ENCODE measurements at regions not wholly inside any gene's neighbourhood (a gene's known extent, or its start where the extent isn't known, plus 50 kb on each side); places are given as distances from the start of the nearest gene placed in this dataset.

- H3K36me3 ChIP-seq (ENCODE audit: control insufficient read depth, insufficient read depth, low read length) = no peaks in the 10 kb centered on the region
- BruUV-seq (replicated peaks) = no TSS peak
- H3K4me3 ChIP-seq (ENCODE audit: low read depth, low read length) = no peak overlapping the region
- H3K9me3 Mint-ChIP-seq (ENCODE audit: unreplicated experiment) = no peaks in the 10 kb centered on the region
- intact Hi-C loops (cut with micrococcal nuclease; ENCODE audit: unreplicated experiment) = no loop called here
- no peaks in the 10 kb centered on the region for H3K36me3 Mint-ChIP-seq (ENCODE audit: insufficient read depth, unreplicated experiment)
- H3K4me1 ChIP-seq = peaks cover 24% of the 10 kb centered on the region
- no peak overlapping the region for H3K27ac Mint-ChIP-seq (ENCODE audit: unreplicated experiment)
- peaks cover 11% of the 10 kb centered on the region for H3K4me1 Mint-ChIP-seq (ENCODE audit: low read depth, unreplicated experiment)
- POLR2A ChIA-PET = no interaction called here
- H3K27me3 ChIP-seq (replicated peaks; ENCODE audit: control insufficient read depth, insufficient read depth, low read length) = no peaks in the 10 kb centered on the region
- TF ChIP-seq CTCF (IDR thresholded peaks at IDR 0.05; ENCODE audit: insufficient read depth in 1 of 2, low read depth in 1 of 2, low read length in 1 of 2, severe bottlenecking in 1 of 2, unreplicated experiment in 1 of 2) = no peak
- H3K27me3 Mint-ChIP-seq (ENCODE audit: insufficient read depth, unreplicated experiment) = no peaks in the 10 kb centered on the region
- no peak overlapping the region for H3K4me3 Mint-ChIP-seq (ENCODE audit: unreplicated experiment)
- DNase-seq = no peak
- H3K9me3 ChIP-seq = no peaks in the 10 kb centered on the region
- CTCF ChIA-PET = no interaction called here
Observed at GRCh38 chr2:234672498-234673150, 175.7 kb upstream of the ARL4C start.

- Histone ChIP-seq H3K4me3 (ENCODE audit: low read depth, low read length) (no peak overlapping the region), H3K36me3 (ENCODE audit: control insufficient read depth, insufficient read depth, low read length) (no peaks in the 10 kb centered on the region), H3K27me3 (replicated peaks; ENCODE audit: control insufficient read depth, insufficient read depth, low read length) (no peaks in the 10 kb centered on the region), H3K9me3 (no peaks in the 10 kb centered on the region), H3K4me1 (peaks cover 24% of the 10 kb centered on the region)
- Mint-ChIP-seq H3K36me3 (ENCODE audit: insufficient read depth, unreplicated experiment) (no peaks in the 10 kb centered on the region), H3K27ac (ENCODE audit: unreplicated experiment) (no peak overlapping the region), H3K4me1 (ENCODE audit: low read depth, unreplicated experiment) (peaks cover 11% of the 10 kb centered on the region), H3K27me3 (ENCODE audit: insufficient read depth, unreplicated experiment) (no peaks in the 10 kb centered on the region), H3K9me3 (ENCODE audit: unreplicated experiment) (no peaks in the 10 kb centered on the region), H3K4me3 (ENCODE audit: unreplicated experiment) (no peak overlapping the region)
- intact Hi-C loops (cut with micrococcal nuclease; ENCODE audit: unreplicated experiment) = no loop called here
- BruUV-seq (replicated peaks) = no TSS peak
- TF ChIP-seq CTCF (IDR thresholded peaks at IDR 0.05; ENCODE audit: insufficient read depth in 1 of 2, low read depth in 1 of 2, low read length in 1 of 2, severe bottlenecking in 1 of 2, unreplicated experiment in 1 of 2) = no peak
- ChIA-PET POLR2A (no interaction called here), CTCF (no interaction called here)
- no peak for DNase-seq
Observed at GRCh38 chr2:234671716-234672115, 174.8 kb upstream of the ARL4C start.

GRCh38 chr2:234671231-234671630 lies 174.3 kb upstream of the ARL4C start:
- Mint-ChIP-seq H3K27me3 (ENCODE audit: insufficient read depth, unreplicated experiment) (no peaks in the 10 kb centered on the region), H3K9me3 (ENCODE audit: unreplicated experiment) (peaks cover 3% of the 10 kb centered on the region), H3K27ac (ENCODE audit: unreplicated experiment) (no peak overlapping the region), H3K36me3 (ENCODE audit: insufficient read depth, unreplicated experiment) (no peaks in the 10 kb centered on the region), H3K4me1 (ENCODE audit: low read depth, unreplicated experiment) (peaks cover 11% of the 10 kb centered on the region), H3K4me3 (ENCODE audit: unreplicated experiment) (no peak overlapping the region)
- H3K36me3 ChIP-seq (ENCODE audit: control insufficient read depth, insufficient read depth, low read length) = no peaks in the 10 kb centered on the region
- no peaks in the 10 kb centered on the region for H3K9me3 ChIP-seq
- no peak for DNase-seq
- peaks cover 21% of the 10 kb centered on the region for H3K4me1 ChIP-seq
- CTCF ChIA-PET = interaction anchor here (0.8 kb wide), 1 partner anchor 28 kb away, joined by 3 read pairs; no protein-coding TSS in a partner anchor
- H3K27me3 ChIP-seq (replicated peaks; ENCODE audit: control insufficient read depth, insufficient read depth, low read length) = no peaks in the 10 kb centered on the region
- H3K4me3 ChIP-seq (ENCODE audit: low read depth, low read length) = no peak overlapping the region
- POLR2A ChIA-PET = no interaction called here
- BruUV-seq (replicated peaks) = no TSS peak
- no peak for TF ChIP-seq CTCF (IDR thresholded peaks at IDR 0.05; ENCODE audit: insufficient read depth in 1 of 2, low read depth in 1 of 2, low read length in 1 of 2, severe bottlenecking in 1 of 2, unreplicated experiment in 1 of 2)
- intact Hi-C loops (cut with micrococcal nuclease; ENCODE audit: unreplicated experiment) = no loop called here
